HG03095 (cell line): ENCODE measurements at regions not wholly inside any gene's neighbourhood (a gene's known extent, or its start where the extent isn't known, plus 50 kb on each side); places are given as distances from the start of the nearest gene placed in this dataset.
A peak's percentile ranks its signal among the peaks of the same experiment; 100 is the strongest.

Experiments
- ATAC-seq: cut with Tn5 transposase; IDR thresholded peaks from one replicate; pipeline ENCODE4 v1.9.1; 2021; ENCODE audit warnings: moderate library complexity; ENCODE audit not compliant: unreplicated experiment

GRCh38 chrX:30414144-30414543 is 105.0 kb upstream of the NR0B1 start:
- ATAC-seq, result peak; percentile 83

GRCh38 chrX:30402366-30402765 is 93.2 kb upstream of the NR0B1 start:
- no peak for ATAC-seq

GRCh38 chrX:30388325-30388724 is 79.1 kb upstream of the NR0B1 start:
- ATAC-seq, result no peak

- ATAC-seq, result no peak
Observed at GRCh38 chrX:30373951-30374350, 64.8 kb upstream of the NR0B1 start.

GRCh38 chrX:30373479-30373878 is 64.3 kb upstream of the NR0B1 start:
- ATAC-seq, result no peak

- no peak for ATAC-seq
Observed at GRCh38 chrX:30364229-30364628, 55.0 kb upstream of the NR0B1 start.
